Fibroblast of the aortic adventitia (primary cell): ENCODE measurements at regions not wholly inside any gene's neighbourhood (a gene's known extent, or its start where the extent isn't known, plus 50 kb on each side); places are given as distances from the start of the nearest gene placed in this dataset.

ENCODE experiments used
- DNase-seq: peaks from one replicate; pipeline ENCODE4 v3.0.0-alpha.2; 2010; ENCODE audit warnings: low read depth
- H3K4me3 ChIP-seq: 2 replicates; pipeline ENCODE4 v1.5.1; 2011; ENCODE audit warnings: low read depth, mild to moderate bottlenecking, control low read depth, low read length, moderate library complexity
- TF ChIP-seq, protein P1 (sequence below): IDR thresholded peaks from 2 replicates; pipeline ENCODE4 v1.5.1; 2011; ENCODE audit warnings: mild to moderate bottlenecking, low read length, control low read depth, inconsistent platforms; ENCODE audit not compliant: insufficient read depth

- TF ChIP-seq, protein P1, sequence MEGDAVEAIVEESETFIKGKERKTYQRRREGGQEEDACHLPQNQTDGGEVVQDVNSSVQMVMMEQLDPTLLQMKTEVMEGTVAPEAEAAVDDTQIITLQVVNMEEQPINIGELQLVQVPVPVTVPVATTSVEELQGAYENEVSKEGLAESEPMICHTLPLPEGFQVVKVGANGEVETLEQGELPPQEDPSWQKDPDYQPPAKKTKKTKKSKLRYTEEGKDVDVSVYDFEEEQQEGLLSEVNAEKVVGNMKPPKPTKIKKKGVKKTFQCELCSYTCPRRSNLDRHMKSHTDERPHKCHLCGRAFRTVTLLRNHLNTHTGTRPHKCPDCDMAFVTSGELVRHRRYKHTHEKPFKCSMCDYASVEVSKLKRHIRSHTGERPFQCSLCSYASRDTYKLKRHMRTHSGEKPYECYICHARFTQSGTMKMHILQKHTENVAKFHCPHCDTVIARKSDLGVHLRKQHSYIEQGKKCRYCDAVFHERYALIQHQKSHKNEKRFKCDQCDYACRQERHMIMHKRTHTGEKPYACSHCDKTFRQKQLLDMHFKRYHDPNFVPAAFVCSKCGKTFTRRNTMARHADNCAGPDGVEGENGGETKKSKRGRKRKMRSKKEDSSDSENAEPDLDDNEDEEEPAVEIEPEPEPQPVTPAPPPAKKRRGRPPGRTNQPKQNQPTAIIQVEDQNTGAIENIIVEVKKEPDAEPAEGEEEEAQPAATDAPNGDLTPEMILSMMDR: no peak
- H3K4me3 ChIP-seq: no peak overlapping the region
- no peak for DNase-seq
These were observed 64.6 kb upstream of the ZFR start for GRCh38 chr5:32508806-32509805.

DNA sequence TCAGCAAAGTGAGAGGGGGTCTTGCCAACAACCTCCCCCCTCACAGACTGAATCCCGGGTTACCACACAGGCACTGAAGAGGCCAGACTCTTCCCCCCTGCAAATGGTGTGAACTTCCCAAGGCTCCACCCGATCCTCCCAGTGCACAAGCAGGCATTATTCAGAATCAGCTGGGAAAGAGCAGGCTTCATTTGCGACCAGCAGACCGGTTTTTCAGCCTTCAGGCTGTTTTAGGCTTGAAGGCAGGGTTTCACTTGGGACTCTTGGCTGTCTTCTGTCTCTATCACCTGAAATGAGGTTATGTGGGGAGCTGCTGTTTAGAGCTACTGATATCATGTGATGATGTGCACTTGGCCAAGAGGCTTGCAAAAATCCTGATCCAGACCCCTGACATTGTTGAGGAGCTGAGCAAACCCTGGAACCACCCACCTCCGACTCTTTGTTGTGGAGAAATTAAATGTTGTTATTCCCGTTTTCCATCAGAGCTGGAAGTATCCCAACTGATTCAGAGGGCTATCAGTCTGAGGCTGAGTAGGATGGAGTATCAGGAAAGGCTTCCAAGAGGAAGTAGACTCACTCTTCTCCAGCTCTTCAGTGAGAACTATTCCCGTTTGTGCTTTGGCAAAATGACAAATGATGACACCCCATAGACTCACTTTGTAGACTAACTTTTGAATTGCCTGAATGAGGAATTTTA lies 63.3 kb upstream of the ZFR start:
- DNase-seq: peak; percentile 95
- H3K4me3 ChIP-seq: no peak overlapping the region
- TF ChIP-seq, protein P1: no peak

- TF ChIP-seq, protein P1: no peak
- H3K4me3 ChIP-seq: no peak overlapping the region
- DNase-seq: peak; percentile 97
These were observed 62.3 kb upstream of the ZFR start for GRCh38 chr5:32506799-32507198.

GRCh38 chr5:32506201-32506661 lies 61.7 kb upstream of the ZFR start:
- peak; percentile 54 for DNase-seq
- H3K4me3 ChIP-seq: peak overlapping the region; percentile 2

GRCh38 chr5:32505756-32506155 lies 61.2 kb upstream of the ZFR start:
- peak; percentile 91 for DNase-seq
- TF ChIP-seq, protein P1: no peak
- peak overlapping the region; percentile 44 for H3K4me3 ChIP-seq

More at GRCh38 chr5:32506201-32506661, 61.7 kb upstream of the ZFR start:
- TF ChIP-seq, protein P1: no peak

DNA sequence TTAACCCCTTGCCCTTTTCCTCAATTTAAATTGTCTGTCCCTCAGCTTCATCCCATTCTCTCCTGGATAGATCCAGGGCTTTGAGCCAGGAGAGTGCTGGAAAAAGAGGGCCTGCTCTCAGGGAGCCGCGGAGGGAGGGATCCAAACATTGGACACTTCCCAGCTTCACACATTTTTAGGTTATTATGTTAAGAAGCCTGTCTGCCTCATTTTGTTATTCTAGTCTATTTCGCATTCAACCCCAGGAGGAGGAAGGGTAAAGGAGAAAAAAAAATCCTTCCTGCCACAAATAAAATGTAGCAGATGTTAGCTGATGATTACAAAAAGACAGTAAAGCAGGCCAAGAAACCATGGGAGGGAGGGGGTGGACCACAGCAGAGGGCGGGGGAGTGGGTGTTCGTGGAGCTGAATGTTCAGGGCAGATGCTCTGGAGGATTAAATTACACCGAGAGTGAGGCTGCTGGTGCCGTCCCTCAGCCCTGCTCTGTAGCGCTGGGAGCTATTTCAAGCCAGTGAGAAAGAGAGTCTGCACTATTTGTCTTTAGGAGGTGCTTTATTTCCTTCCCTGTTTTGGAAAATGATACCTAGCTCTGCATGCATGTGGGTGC lies 60.6 kb upstream of the ZFR start:
- DNase-seq: peak; percentile 98
- TF ChIP-seq, protein P1: no peak
- H3K4me3 ChIP-seq: peak overlapping the region; percentile 44
